ENCODE measurements at regions not wholly inside any gene's neighbourhood (a gene's known extent, or its start where the extent isn't known, plus 50 kb on each side); places are given as distances from the start of the nearest gene placed in this dataset.

DNA sequence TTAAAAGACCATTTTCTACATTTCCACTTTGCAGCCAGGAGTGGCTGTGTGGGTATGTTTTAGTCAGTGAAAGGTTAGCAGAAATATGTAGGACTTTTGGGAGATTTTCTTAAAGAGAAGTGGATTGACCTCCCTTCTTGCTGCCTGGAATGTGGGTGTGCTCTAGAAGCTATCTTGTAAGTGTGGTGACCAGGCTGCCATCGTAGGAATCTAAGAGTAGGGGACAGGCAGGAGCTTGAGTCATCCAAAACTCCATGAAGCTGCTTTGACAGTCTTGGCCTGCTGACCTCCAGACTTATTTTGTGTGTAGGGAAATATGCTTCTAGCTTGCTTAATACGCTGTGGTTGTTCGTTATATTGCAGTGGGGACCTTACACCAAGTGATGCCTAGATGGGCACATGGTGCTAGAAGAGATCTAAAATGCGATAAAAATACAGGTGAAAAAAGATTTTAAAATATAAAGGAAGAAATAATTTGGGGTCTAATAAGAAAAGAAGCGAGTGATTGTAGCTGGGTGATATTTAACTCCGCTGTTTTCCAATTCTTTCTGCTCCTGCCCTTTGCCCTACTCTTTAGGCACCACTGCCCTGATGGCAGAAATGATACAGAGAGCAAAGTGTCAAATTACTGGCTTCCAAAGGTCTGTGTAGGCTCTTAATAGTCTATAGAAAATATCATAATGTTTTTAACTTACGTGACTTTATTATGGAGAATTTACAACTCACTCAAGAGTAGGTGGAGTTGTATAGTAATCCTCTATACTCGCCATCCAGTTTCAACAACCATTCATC is 298.2 kb upstream of the ZNF608 start:
- H3K9ac ChIP-seq (ENCODE audit: extremely low read depth, low read length, poor library complexity, severe bottlenecking), result no peak overlapping the region
- no peak overlapping the region for H3K4me3 ChIP-seq (ENCODE audit: low read length)
- TF ChIP-seq, protein P1, sequence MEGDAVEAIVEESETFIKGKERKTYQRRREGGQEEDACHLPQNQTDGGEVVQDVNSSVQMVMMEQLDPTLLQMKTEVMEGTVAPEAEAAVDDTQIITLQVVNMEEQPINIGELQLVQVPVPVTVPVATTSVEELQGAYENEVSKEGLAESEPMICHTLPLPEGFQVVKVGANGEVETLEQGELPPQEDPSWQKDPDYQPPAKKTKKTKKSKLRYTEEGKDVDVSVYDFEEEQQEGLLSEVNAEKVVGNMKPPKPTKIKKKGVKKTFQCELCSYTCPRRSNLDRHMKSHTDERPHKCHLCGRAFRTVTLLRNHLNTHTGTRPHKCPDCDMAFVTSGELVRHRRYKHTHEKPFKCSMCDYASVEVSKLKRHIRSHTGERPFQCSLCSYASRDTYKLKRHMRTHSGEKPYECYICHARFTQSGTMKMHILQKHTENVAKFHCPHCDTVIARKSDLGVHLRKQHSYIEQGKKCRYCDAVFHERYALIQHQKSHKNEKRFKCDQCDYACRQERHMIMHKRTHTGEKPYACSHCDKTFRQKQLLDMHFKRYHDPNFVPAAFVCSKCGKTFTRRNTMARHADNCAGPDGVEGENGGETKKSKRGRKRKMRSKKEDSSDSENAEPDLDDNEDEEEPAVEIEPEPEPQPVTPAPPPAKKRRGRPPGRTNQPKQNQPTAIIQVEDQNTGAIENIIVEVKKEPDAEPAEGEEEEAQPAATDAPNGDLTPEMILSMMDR (conservative IDR thresholded peaks at IDR 0.05), result no peak
- peaks cover 5% of the 10 kb centered on the region for H3K4me1 ChIP-seq (ENCODE audit: control insufficient read depth, insufficient read depth, low read length)
- Mint-ChIP-seq H3K4me1 (peaks cover 20% of the 10 kb centered on the region), H3K27me3 (ENCODE audit: insufficient read depth) (no peaks in the 10 kb centered on the region), H3K36me3 (ENCODE audit: low read depth) (no peaks in the 10 kb centered on the region), H3K27ac (no peak overlapping the region), H3K9me3 (no peaks in the 10 kb centered on the region), H3K4me3 (no peak overlapping the region)
- H3K27ac ChIP-seq (ENCODE audit: low read depth, low read length), result peak overlapping the region; percentile 36
- no peaks in the 10 kb centered on the region for H3K9me3 ChIP-seq (ENCODE audit: control insufficient read depth, low read length)
- no peak for DNase-seq
- no peaks in the 10 kb centered on the region for H3K27me3 ChIP-seq (ENCODE audit: control insufficient read depth, insufficient read depth, low read length, poor library complexity, severe bottlenecking)
- H3K36me3 ChIP-seq (ENCODE audit: control insufficient read depth, insufficient read depth, low read length), result no peaks in the 10 kb centered on the region
- WGBS, 2 experiments (ENCODE audit: insufficient coverage in 1 of 2, insufficient read length in 1 of 2), result 87 to 94% methylated on average over 5 to 8 of the region's 8 CpGs

DNA sequence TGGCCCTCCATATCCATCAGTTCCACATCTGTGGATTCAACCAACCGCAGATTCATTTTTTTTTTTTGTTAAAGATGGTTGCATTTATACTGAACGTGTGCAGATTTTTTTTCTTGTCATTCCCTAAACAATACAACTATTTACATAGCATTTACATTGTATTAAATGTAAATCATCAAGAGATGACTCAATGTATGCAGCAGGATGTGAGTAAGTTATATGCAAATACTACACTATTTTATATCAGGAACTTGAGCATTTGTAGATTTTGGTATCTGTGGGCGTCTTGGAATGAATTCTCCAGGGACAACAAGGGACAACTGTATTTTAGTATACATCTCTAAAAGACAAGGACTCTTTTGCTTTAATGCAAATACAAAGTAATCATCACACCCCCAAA is 299.2 kb upstream of the ZNF608 start:
- Histone ChIP-seq H3K4me3 (ENCODE audit: low read length) (no peak overlapping the region), H3K27me3 (ENCODE audit: control insufficient read depth, insufficient read depth, low read length, poor library complexity, severe bottlenecking) (no peaks in the 10 kb centered on the region), H3K4me1 (ENCODE audit: control insufficient read depth, insufficient read depth, low read length) (peaks cover 5% of the 10 kb centered on the region), H3K36me3 (ENCODE audit: control insufficient read depth, insufficient read depth, low read length) (no peaks in the 10 kb centered on the region), H3K9me3 (ENCODE audit: control insufficient read depth, low read length) (no peaks in the 10 kb centered on the region), H3K27ac (ENCODE audit: low read depth, low read length) (no peak overlapping the region), H3K9ac (ENCODE audit: extremely low read depth, low read length, poor library complexity, severe bottlenecking) (no peak overlapping the region)
- TF ChIP-seq, protein P1 (conservative IDR thresholded peaks at IDR 0.05), result no peak
- no peak for DNase-seq
- H3K27ac Mint-ChIP-seq, result no peak overlapping the region
- peaks cover 24% of the 10 kb centered on the region for H3K4me1 Mint-ChIP-seq
- H3K27me3 Mint-ChIP-seq (ENCODE audit: insufficient read depth), result no peaks in the 10 kb centered on the region
- no peak overlapping the region for H3K4me3 Mint-ChIP-seq
- no peaks in the 10 kb centered on the region for H3K36me3 Mint-ChIP-seq (ENCODE audit: low read depth)
- WGBS, 2 experiments (ENCODE audit: insufficient coverage in 1 of 2, insufficient read length in 1 of 2), result 88 to 100% methylated on average over 1 of the region's 3 CpGs
- no peaks in the 10 kb centered on the region for H3K9me3 Mint-ChIP-seq

DNA sequence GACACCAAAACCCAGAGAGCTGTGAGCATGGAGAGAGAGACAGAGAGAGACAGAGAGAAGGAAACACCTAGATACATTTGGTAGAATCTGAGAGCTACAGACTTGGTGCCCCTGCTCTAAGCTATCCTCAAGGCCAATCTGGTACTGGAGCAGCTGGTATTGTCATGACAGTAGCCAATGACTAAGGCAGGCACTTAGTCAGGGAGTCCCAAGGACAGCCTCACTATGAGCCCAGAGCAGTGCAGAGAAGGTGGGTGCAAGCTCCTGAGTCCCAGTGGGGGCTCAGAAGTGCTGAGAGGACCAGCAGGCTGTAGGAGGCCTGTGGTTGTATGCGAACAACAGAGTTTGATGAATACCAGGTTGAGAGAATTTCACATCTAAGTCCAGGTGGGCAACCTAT is 300.4 kb upstream of the ZNF608 start:
- 90 to 100% methylated on average over 1 of the region's 1 CpG for WGBS, 2 experiments (ENCODE audit: insufficient coverage in 1 of 2, insufficient read length in 1 of 2)
- Histone ChIP-seq H3K4me1 (ENCODE audit: control insufficient read depth, insufficient read depth, low read length) (no peaks in the 10 kb centered on the region), H3K9me3 (ENCODE audit: control insufficient read depth, low read length) (no peaks in the 10 kb centered on the region), H3K27me3 (ENCODE audit: control insufficient read depth, insufficient read depth, low read length, poor library complexity, severe bottlenecking) (no peaks in the 10 kb centered on the region), H3K36me3 (ENCODE audit: control insufficient read depth, insufficient read depth, low read length) (no peaks in the 10 kb centered on the region), H3K27ac (ENCODE audit: low read depth, low read length) (no peak overlapping the region), H3K4me3 (ENCODE audit: low read length) (no peak overlapping the region), H3K9ac (ENCODE audit: extremely low read depth, low read length, poor library complexity, severe bottlenecking) (no peak overlapping the region)
- Mint-ChIP-seq H3K27me3 (ENCODE audit: insufficient read depth) (no peaks in the 10 kb centered on the region), H3K4me3 (no peak overlapping the region), H3K27ac (no peak overlapping the region), H3K4me1 (peaks cover 15% of the 10 kb centered on the region), H3K36me3 (ENCODE audit: low read depth) (no peaks in the 10 kb centered on the region), H3K9me3 (no peaks in the 10 kb centered on the region)
- TF ChIP-seq, protein P1 (conservative IDR thresholded peaks at IDR 0.05), result no peak
- no peak for DNase-seq
